ENCODE measurements at regions not wholly inside any gene's neighbourhood (a gene's known extent, or its start where the extent isn't known, plus 50 kb on each side); places are given as distances from the start of the nearest gene placed in this dataset.

- ChIA-PET POLR2A (no interaction called here), CTCF (ENCODE audit: low intra/inter-chr PET ratio) (no interaction called here)
- in situ Hi-C loops (cut with MboI), result no loop called here
Measured at GRCh38 chr4:52535793-52536192, 123.3 kb downstream of the USP46 start.

More at GRCh38 chr4:52535793-52536192, 123.3 kb downstream of the USP46 start:
- H3K9me1 ChIP-seq (ENCODE audit: control insufficient read depth, insufficient read depth, low read length), result no peaks in the 10 kb centered on the region
- H3K36me3 ChIP-seq (ENCODE audit: control insufficient read depth, insufficient read depth, low read length), result no peaks in the 10 kb centered on the region
- no peaks in the 10 kb centered on the region for H4K20me1 ChIP-seq (replicated peaks; ENCODE audit: control insufficient read depth, insufficient read depth, low read length)
- BruUV-seq (replicated peaks), result no TSS peak
- H3K4me2 ChIP-seq (ENCODE audit: insufficient read depth, low read length), result no peak overlapping the region
- ATAC-seq (no peak), FAIRE-seq (no peak), DNase-seq (ENCODE audit: extremely low read depth in 1 of 4, low spot score in 3 of 4) (no peak)
- no peak overlapping the region for H3K9ac ChIP-seq (ENCODE audit: insufficient read depth in 1 of 2, low read depth in 2 of 2, low read length in 2 of 2)
- intact Hi-C loops (cut with micrococcal nuclease), result no loop called here
- no peaks in the 10 kb centered on the region for H3K27me3 ChIP-seq (ENCODE audit: control insufficient read depth in 2 of 2, insufficient read depth in 2 of 2, low read length in 2 of 2)
- H3K4me1 ChIP-seq (replicated peaks in 1 of 2; ENCODE audit: control insufficient read depth in 2 of 2, insufficient read depth in 2 of 2, low read length in 2 of 2), result no peaks in the 10 kb centered on the region
- WGBS (ENCODE audit: insufficient coverage, low coverage, missing lambda C conversion rate), result 2% methylated on average over 5 of the region's 5 CpGs
- H3K79me2 ChIP-seq (ENCODE audit: control insufficient read depth, insufficient read depth, low read length), result no peaks in the 10 kb centered on the region
- no peak overlapping the region for H3K27ac ChIP-seq (ENCODE audit: extremely low read depth, low read depth, low read length)
- no peak overlapping the region for H3K4me3 ChIP-seq
- H3K9me3 ChIP-seq (replicated peaks; ENCODE audit: control insufficient read depth, insufficient read depth, low read depth, low read length), result no peaks in the 10 kb centered on the region
- no peak for TF ChIP-seq FOXJ2 (tag; IDR thresholded peaks at IDR 0.05)
- TF ChIP-seq KLF6 (CRISPR knock-in tag; IDR thresholded peaks at IDR 0.05; ENCODE audit: borderline replicate concordance), result no peak
- TF ChIP-seq, protein P1, sequence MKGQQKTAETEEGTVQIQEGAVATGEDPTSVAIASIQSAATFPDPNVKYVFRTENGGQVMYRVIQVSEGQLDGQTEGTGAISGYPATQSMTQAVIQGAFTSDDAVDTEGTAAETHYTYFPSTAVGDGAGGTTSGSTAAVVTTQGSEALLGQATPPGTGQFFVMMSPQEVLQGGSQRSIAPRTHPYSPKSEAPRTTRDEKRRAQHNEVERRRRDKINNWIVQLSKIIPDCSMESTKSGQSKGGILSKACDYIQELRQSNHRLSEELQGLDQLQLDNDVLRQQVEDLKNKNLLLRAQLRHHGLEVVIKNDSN (CRISPR knock-in tag; IDR thresholded peaks at IDR 0.05), result peak; percentile 57
- TF ChIP-seq PHF21A (IDR thresholded peaks at IDR 0.05; ENCODE audit: borderline replicate concordance, low read depth), result no peak
- TF ChIP-seq RAD51 (IDR thresholded peaks at IDR 0.05; ENCODE audit: borderline replicate concordance, low read depth), result peak; percentile 45; the same call in 1 of the 2 replicates
- peak; percentile 36; the same call in 1 of the 2 replicates for TF ChIP-seq ZBTB40 (IDR thresholded peaks at IDR 0.05)
- TF ChIP-seq ZBTB40 (CRISPR knock-in tag; IDR thresholded peaks at IDR 0.05), result no peak
- TF ChIP-seq USF2 (CRISPR knock-in tag; IDR thresholded peaks at IDR 0.05), result peak; percentile 74
- TF ChIP-seq, protein P2, sequence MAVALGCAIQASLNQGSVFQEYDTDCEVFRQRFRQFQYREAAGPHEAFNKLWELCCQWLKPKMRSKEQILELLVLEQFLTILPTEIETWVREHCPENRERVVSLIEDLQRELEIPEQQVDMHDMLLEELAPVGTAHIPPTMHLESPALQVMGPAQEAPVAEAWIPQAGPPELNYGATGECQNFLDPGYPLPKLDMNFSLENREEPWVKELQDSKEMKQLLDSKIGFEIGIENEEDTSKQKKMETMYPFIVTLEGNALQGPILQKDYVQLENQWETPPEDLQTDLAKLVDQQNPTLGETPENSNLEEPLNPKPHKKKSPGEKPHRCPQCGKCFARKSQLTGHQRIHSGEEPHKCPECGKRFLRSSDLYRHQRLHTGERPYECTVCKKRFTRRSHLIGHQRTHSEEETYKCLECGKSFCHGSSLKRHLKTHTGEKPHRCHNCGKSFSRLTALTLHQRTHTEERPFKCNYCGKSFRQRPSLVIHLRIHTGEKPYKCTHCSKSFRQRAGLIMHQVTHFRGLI (CRISPR knock-in tag; IDR thresholded peaks at IDR 0.05), result no peak
- TF ChIP-seq DIDO1 (tag; IDR thresholded peaks at IDR 0.05; ENCODE audit: low read depth), result no peak
- no peak for TF ChIP-seq ZNF324 (CRISPR knock-in tag; IDR thresholded peaks at IDR 0.05)
- peak; percentile 62 for TF ChIP-seq NFYB (IDR thresholded peaks at IDR 0.05; ENCODE audit: extremely low read depth, insufficient read length)
- H2AFZ ChIP-seq (ENCODE audit: low read depth, low read length), result peak overlapping the region; percentile 50; the same call in 1 of the 2 replicates
